ENCODE measurements at regions not wholly inside any gene's neighbourhood (a gene's known extent, or its start where the extent isn't known, plus 50 kb on each side); places are given as distances from the start of the nearest gene placed in this dataset.

DNA sequence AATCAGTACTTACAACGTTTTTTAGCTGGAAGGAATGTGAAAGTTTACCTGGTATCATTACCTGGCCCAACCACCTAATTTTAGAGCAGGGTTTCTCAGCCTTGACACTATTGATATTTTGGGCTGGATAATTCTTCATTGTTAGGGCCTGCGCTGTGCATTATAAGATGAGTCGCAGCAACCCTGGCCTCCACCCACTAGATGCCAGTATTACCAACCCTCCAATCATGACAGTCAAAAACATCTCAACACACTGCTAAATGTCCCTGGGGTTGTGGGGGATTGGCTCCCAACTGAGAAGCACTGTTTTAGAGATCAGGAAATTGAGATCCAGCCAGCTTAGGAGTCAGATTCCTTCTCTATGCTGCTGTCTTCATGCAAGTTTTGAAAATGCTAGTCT, 265.3 kb upstream of the TCF4 start:
- CTCF ChIA-PET, result no interaction called here

DNA sequence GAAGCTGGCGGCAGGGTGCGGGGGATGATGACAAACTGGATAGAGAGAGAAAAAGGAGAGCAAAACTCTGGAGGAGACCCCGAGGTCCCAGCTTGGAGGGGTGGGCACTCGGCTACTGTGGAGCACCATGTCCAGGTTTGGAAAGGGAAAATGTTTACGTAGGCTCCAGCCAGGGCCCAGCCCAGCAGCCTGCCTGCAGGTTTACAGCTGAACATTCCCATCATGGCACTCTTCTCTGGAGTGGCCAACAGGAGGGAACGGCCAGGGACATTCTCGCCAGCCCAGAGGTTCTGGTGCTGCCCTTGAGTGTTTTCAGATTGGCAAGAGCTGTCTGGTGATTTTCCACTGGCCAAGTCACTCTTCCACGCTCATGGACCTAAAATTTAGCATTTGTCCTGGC, 262.9 kb upstream of the TCF4 start:
- Mint-ChIP-seq H3K27ac (no peak overlapping the region), H3K9me3 (ENCODE audit: low read depth) (no peaks in the 10 kb centered on the region), H3K27me3 (no peaks in the 10 kb centered on the region), H3K4me1 (no peaks in the 10 kb centered on the region), H3K36me3 (ENCODE audit: low read depth) (no peaks in the 10 kb centered on the region), H3K4me3 (no peak overlapping the region)
- DNase-seq, result no peak
- CTCF ChIA-PET, result no interaction called here
- intact Hi-C loops (cut with DNase I, micrococcal nuclease), result no loop called here
- no peak for ATAC-seq
- POLR2A ChIA-PET, result no interaction called here

More for the DNA sequence above, 265.3 kb upstream of the TCF4 start:
- H3K4me1 Mint-ChIP-seq, result no peaks in the 10 kb centered on the region
- no peak overlapping the region for H3K27ac Mint-ChIP-seq
- POLR2A ChIA-PET, result no interaction called here
- intact Hi-C loops (cut with DNase I, micrococcal nuclease), result no loop called here
- H3K27me3 Mint-ChIP-seq, result no peaks in the 10 kb centered on the region
- no peaks in the 10 kb centered on the region for H3K9me3 Mint-ChIP-seq (ENCODE audit: low read depth)
- no peak overlapping the region for H3K4me3 Mint-ChIP-seq
- DNase-seq, result no peak
- no peak for ATAC-seq
- H3K36me3 Mint-ChIP-seq (ENCODE audit: low read depth), result no peaks in the 10 kb centered on the region

DNA sequence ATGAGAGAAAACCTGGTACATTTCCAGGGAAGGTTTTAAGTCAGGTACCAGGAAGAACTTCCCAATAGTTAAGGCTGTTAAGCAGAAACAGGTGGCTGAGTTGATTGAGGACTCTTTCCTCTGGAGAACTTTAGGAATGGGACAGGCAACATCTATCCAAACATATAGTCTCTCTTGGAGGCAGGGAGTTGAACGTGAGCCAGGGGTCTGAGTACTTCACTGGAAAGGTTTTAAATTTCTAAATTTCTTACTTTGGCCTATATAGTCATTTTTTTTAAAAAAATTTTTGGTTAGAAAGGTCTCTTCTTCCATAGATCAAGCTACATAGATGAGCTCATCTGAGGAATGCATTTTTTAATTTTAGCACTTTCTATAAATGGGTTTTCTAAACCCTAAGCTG, 261.4 kb upstream of the TCF4 start:
- no peaks in the 10 kb centered on the region for H3K36me3 Mint-ChIP-seq (ENCODE audit: low read depth)
- no peaks in the 10 kb centered on the region for H3K4me1 Mint-ChIP-seq
- intact Hi-C loops (cut with DNase I, micrococcal nuclease), result no loop called here
- no peak for ATAC-seq
- ChIA-PET CTCF (no interaction called here), POLR2A (no interaction called here)
- H3K27ac Mint-ChIP-seq, result no peak overlapping the region
- no peak overlapping the region for H3K4me3 Mint-ChIP-seq
- H3K9me3 Mint-ChIP-seq (ENCODE audit: low read depth), result no peaks in the 10 kb centered on the region
- H3K27me3 Mint-ChIP-seq, result no peaks in the 10 kb centered on the region
- DNase-seq, result no peak

DNA sequence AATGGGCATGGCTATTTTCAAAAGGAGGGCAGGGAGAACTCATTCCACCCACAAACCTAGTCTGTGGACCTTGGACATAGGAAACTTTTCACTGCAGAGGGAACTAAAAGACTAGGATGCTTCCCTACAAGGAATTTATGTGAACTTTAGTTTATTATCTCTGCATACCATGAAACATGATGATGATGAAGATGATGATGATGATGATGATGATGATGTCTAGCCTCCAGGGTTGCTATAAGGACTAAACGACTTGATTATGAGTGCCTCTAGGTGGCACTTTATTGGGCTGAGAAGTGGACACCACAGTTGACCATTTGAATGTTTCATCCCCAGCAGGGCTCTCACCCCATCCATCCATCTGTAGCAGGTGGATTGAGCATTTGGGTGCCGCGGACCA, 260.0 kb upstream of the TCF4 start:
- no peak for ATAC-seq
- no peak for DNase-seq
- H3K4me3 Mint-ChIP-seq, result no peak overlapping the region
- no peaks in the 10 kb centered on the region for H3K9me3 Mint-ChIP-seq (ENCODE audit: low read depth)
- no peaks in the 10 kb centered on the region for H3K36me3 Mint-ChIP-seq (ENCODE audit: low read depth)
- no peaks in the 10 kb centered on the region for H3K27me3 Mint-ChIP-seq
- H3K4me1 Mint-ChIP-seq, result no peaks in the 10 kb centered on the region
- ChIA-PET POLR2A (no interaction called here), CTCF (no interaction called here)
- no peak overlapping the region for H3K27ac Mint-ChIP-seq
- intact Hi-C loops (cut with DNase I, micrococcal nuclease), result no loop called here

DNA sequence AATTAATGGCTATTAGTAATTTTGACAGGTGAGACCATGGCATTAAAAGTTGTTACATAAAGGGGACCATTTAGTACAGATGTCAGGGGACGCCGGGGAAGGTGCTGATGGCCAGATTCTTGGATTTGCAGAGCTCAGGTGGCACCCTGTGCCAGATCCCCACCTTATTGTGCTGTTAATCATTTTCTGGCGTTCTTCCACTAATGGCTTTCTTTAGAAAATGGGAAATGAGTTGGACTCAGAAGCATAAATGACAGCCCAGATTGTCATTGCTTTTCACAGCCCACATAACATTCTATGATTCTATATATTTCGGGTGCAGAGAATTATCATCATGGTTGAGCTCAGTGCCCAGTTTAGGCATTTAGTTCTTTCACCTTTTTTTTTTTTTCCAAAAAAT, 257.2 kb upstream of the TCF4 start:
- ChIA-PET CTCF (no interaction called here), POLR2A (no interaction called here)
- Mint-ChIP-seq H3K4me1 (no peaks in the 10 kb centered on the region), H3K27me3 (no peaks in the 10 kb centered on the region), H3K36me3 (ENCODE audit: low read depth) (no peaks in the 10 kb centered on the region), H3K9me3 (ENCODE audit: low read depth) (no peaks in the 10 kb centered on the region), H3K4me3 (no peak overlapping the region), H3K27ac (no peak overlapping the region)
- ATAC-seq, result no peak
- DNase-seq, result no peak
- intact Hi-C loops (cut with DNase I, micrococcal nuclease), result no loop called here

DNA sequence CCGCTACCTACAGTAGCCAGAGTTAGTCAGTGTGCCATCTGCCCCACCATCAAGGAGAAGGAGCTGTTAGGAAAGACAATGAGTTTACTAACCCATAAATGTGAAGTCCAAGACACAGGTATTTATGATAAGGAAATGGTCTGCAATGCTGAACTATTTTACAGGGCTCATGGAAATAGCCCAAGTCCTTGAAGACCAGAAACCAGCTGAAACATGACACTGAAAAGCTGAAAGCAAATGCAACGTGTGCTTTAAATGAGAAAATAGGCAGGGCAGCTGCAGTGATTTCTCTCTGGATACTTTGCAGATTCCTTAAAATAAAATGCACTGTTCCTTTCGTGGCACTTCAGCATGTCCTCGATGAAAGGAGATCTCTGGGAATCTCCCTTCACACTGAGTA, 256.4 kb upstream of the TCF4 start:
- no peaks in the 10 kb centered on the region for H3K27me3 Mint-ChIP-seq
- intact Hi-C loops (cut with DNase I, micrococcal nuclease), result no loop called here

DNA sequence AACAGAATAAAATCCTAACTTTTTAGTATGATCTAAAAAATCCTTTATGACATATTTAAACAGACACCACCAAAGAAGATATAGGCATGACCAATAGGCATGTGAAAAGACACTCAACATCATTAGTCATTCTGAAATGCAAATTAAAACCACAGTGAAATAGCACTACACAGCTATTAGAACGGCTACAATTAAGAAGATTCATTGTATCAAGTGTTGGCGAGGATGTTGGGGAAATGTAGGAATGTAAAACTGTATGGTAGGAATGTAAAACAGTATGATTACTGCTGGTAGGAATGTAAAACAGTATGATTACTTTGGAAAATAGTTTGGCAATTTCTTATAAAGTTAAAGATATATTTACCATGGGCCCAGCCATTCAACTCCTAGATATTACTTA, 253.3 kb upstream of the TCF4 start:
- Mint-ChIP-seq H3K9me3 (ENCODE audit: low read depth) (peaks cover 10% of the 10 kb centered on the region), H3K27me3 (no peaks in the 10 kb centered on the region), H3K36me3 (ENCODE audit: low read depth) (no peaks in the 10 kb centered on the region), H3K4me3 (no peak overlapping the region), H3K4me1 (no peaks in the 10 kb centered on the region), H3K27ac (no peak overlapping the region)
- ChIA-PET CTCF (interaction anchor here (0.5 kb wide), 1 partner anchor 396 kb away, joined by 3 read pairs; no protein-coding TSS in a partner anchor), POLR2A (no interaction called here)
- no peak for DNase-seq
- intact Hi-C loops (cut with DNase I, micrococcal nuclease), result no loop called here
- ATAC-seq, result no peak

More for the DNA sequence above, 256.4 kb upstream of the TCF4 start:
- no peak for DNase-seq
- no peaks in the 10 kb centered on the region for H3K36me3 Mint-ChIP-seq (ENCODE audit: low read depth)
- H3K27ac Mint-ChIP-seq, result no peak overlapping the region
- ChIA-PET CTCF (no interaction called here), POLR2A (no interaction called here)
- peaks cover 2% of the 10 kb centered on the region for H3K9me3 Mint-ChIP-seq (ENCODE audit: low read depth)
- no peak overlapping the region for H3K4me3 Mint-ChIP-seq
- no peaks in the 10 kb centered on the region for H3K4me1 Mint-ChIP-seq
- ATAC-seq, result no peak

DNA sequence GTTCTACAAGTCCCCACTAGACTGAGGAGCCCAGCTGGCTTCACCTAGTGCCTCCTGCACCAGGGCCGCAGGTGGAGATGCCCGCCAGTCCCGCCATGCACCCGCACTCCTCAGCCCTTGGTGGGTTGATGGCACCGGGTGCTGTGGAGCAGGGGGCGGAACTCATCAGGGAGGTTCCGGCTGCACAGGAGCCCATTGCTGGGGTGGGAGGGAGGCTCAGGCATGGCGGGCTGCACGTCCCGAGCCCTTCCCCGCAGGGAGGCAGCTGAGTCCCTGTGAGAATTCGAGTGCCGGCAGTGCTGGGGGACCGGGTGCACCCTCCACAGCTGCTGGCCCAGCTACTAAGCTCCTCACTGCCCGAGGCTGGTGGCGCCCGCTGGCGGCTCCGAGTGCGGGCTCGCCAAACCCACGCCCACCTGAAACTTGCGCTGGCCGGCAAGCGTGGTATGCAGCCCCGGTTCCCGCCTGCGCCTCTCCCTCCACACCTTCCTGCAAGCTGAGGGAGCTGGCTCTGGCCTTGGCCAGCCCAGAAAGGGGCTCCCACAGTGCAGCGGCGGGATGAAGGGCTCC, 252.7 kb upstream of the TCF4 start:
- H3K9me3 Mint-ChIP-seq (ENCODE audit: low read depth), result peaks cover 10% of the 10 kb centered on the region
- CTCF ChIA-PET, result no interaction called here
- no peaks in the 10 kb centered on the region for H3K27me3 Mint-ChIP-seq

DNA sequence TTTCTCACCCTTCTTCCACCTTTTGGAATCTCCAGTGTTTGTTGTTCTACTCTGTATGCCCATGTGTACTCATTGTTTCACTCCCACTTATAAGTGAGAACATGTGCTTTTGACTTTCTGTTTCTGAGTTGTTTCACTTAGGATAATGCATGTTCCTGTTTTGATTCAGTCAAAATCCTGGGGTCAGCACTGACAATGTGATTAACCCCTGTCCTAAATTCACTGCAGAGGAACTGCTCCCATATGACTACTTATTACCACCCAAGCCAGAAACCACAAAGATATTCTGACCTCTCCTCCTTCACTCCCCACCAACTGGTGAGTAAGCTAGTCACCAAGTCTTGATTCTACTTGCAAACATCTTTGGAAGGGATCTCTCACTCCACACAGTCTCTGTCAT, 251.4 kb upstream of the TCF4 start:
- no peak for DNase-seq
- Mint-ChIP-seq H3K4me3 (no peak overlapping the region), H3K27me3 (no peaks in the 10 kb centered on the region), H3K4me1 (no peaks in the 10 kb centered on the region), H3K9me3 (ENCODE audit: low read depth) (peaks cover 10% of the 10 kb centered on the region), H3K27ac (no peak overlapping the region), H3K36me3 (ENCODE audit: low read depth) (no peaks in the 10 kb centered on the region)
- ChIA-PET POLR2A (no interaction called here), CTCF (no interaction called here)
- intact Hi-C loops (cut with DNase I, micrococcal nuclease), result no loop called here
- ATAC-seq, result no peak

More for the DNA sequence above, 252.7 kb upstream of the TCF4 start:
- Mint-ChIP-seq H3K4me1 (no peaks in the 10 kb centered on the region), H3K27ac (no peak overlapping the region), H3K36me3 (ENCODE audit: low read depth) (no peaks in the 10 kb centered on the region), H3K4me3 (no peak overlapping the region)
- intact Hi-C loops (cut with DNase I, micrococcal nuclease), result no loop called here
- POLR2A ChIA-PET, result no interaction called here
- ATAC-seq (no peak), DNase-seq (no peak)

DNA sequence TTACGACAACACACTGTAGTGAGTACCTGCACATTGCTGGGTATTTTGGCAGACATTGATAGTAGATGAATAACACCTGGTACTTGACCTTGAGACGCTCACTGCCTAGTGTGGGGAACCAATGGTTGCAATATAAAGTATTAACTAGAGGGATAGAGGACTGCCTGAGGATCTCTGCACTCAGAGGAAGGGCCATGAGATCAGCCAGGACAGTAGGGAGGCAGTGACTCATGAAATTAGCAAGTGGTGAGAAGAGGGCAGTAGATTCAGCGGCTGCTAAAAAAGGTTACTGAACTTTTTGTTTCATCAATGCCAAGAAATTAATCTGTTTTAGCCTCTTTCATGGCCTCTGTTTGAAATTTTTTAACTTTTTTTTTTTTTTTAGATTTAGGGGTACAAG, 250.8 kb upstream of the TCF4 start:
- ATAC-seq, result no peak
- H3K27me3 Mint-ChIP-seq, result no peaks in the 10 kb centered on the region
- ChIA-PET POLR2A (no interaction called here), CTCF (no interaction called here)
- H3K27ac Mint-ChIP-seq, result no peak overlapping the region
- peaks cover 10% of the 10 kb centered on the region for H3K9me3 Mint-ChIP-seq (ENCODE audit: low read depth)
- no peaks in the 10 kb centered on the region for H3K4me1 Mint-ChIP-seq
- H3K36me3 Mint-ChIP-seq (ENCODE audit: low read depth), result no peaks in the 10 kb centered on the region
- intact Hi-C loops (cut with DNase I, micrococcal nuclease), result no loop called here
- DNase-seq, result no peak
- H3K4me3 Mint-ChIP-seq, result no peak overlapping the region

DNA sequence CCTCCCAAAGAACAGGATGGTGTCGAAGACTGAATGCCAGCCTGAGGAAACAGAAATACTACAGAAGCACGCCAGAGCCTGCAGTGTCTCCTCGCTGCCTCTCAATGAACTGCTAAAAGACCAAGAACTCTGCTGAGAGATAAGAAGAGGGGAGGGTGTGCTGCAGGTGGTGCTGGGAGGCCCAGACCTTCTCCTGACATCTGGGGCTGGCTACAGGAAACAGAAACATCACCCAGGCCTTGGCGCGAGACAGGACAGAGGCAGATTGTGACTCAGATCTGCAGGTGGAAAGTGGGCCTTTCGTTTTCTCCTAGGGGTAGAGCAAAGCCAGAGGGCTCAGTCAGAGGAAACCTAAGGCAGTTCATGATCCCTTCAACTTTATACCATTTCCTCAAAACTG, 250.3 kb upstream of the TCF4 start:
- POLR2A ChIA-PET, result no interaction called here
- DNase-seq (no peak), ATAC-seq (no peak)
- Mint-ChIP-seq H3K9me3 (ENCODE audit: low read depth) (peaks cover 10% of the 10 kb centered on the region), H3K27me3 (no peaks in the 10 kb centered on the region), H3K36me3 (ENCODE audit: low read depth) (no peaks in the 10 kb centered on the region), H3K4me1 (no peaks in the 10 kb centered on the region), H3K27ac (no peak overlapping the region), H3K4me3 (no peak overlapping the region)
- CTCF ChIA-PET, result no interaction called here
- intact Hi-C loops (cut with DNase I, micrococcal nuclease), result no loop called here

DNA sequence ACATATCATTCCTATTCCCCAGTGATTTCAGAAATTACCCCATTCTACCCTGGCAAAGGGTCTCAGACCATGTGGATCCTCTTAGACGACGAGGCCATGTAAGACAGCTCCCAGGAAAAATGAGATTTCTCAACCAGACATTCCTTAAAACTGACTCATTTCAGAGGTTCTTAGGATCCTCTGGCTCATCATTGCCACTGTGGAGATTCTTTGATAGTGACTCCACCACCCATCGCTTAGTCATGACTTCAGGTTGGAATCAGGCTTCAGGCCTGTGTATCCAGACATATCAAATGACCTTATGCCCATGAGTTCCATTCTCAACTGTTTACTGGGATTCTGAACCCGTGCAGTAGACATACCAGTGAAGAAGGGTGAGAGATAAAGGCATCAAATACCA, 245.6 kb upstream of the TCF4 start:
- H3K36me3 Mint-ChIP-seq (ENCODE audit: low read depth), result no peaks in the 10 kb centered on the region
- DNase-seq (no peak), ATAC-seq (no peak)
- CTCF ChIA-PET, result no interaction called here
- H3K27me3 Mint-ChIP-seq, result no peaks in the 10 kb centered on the region
- POLR2A ChIA-PET, result no interaction called here
- peaks cover 6% of the 10 kb centered on the region for H3K9me3 Mint-ChIP-seq (ENCODE audit: low read depth)
- no peak overlapping the region for H3K4me3 Mint-ChIP-seq
- no peaks in the 10 kb centered on the region for H3K4me1 Mint-ChIP-seq
- no peak overlapping the region for H3K27ac Mint-ChIP-seq
- intact Hi-C loops (cut with DNase I, micrococcal nuclease), result no loop called here

DNA sequence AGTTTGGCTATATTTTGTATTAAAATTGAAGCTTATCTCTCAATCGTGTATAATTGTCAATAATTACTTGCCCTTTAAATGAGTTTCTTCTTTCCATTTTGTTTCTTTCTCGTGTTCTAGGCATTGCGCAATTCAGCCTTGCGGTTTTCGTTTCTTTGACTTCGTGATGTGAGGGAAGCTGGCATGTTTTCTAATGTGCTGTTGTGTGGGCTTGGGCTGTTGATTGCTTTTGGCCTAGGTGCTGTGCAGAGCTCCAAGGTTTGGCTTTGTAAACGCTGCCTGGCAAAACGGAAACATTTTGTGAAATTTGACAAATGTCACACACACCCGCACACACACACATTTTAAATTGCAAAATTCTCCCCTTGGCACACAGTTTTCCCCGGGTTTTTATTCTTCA, 242.6 kb upstream of the TCF4 start:
- DNase-seq (no peak), ATAC-seq (no peak)
- Mint-ChIP-seq H3K27ac (no peak overlapping the region), H3K4me1 (no peaks in the 10 kb centered on the region), H3K9me3 (ENCODE audit: low read depth) (no peaks in the 10 kb centered on the region), H3K4me3 (no peak overlapping the region), H3K36me3 (ENCODE audit: low read depth) (no peaks in the 10 kb centered on the region), H3K27me3 (no peaks in the 10 kb centered on the region)
- ChIA-PET CTCF (no interaction called here), POLR2A (no interaction called here)
- intact Hi-C loops (cut with DNase I, micrococcal nuclease), result no loop called here

All from activated CD4-positive, alpha-beta T cell treated with anti-CD3 and anti-CD28 coated beads for 36 hours (primary cell).